Kidney (tissue), 13 donors: ENCODE measurements at regions not wholly inside any gene's neighbourhood (a gene's known extent, or its start where the extent isn't known, plus 50 kb on each side); places are given as distances from the start of the nearest gene placed in this dataset.

Experiments used
- DNase-seq, 5 donors: peaks; one replicate each; pipeline ENCODE4 v3.0.0-alpha.2; 2013 to 2020
- FAIRE-seq: peaks from 2 replicates; lab custom pipeline; 2012; peaks lifted over from hg19 to GRCh38; lab: Jason Lieb, UNC
- H3K27ac ChIP-seq, 2 donors: one replicate each; pipeline ENCODE4 v1.7.0; 2013; ENCODE audit warnings: low read depth in 2 of 2, low read length in 2 of 2, inconsistent platforms in 1 of 2
- H3K27me3 ChIP-seq: one replicate; pipeline ENCODE4 v1.7.1; 2013; ENCODE audit warnings: low read length, inconsistent platforms; ENCODE audit not compliant: control insufficient read depth, insufficient read depth
- H3K36me3 ChIP-seq, 3 donors: one replicate each; pipeline versions ENCODE4 v1.7.0 to v1.7.1; 2013; ENCODE audit warnings: low read length in 3 of 3, control low read depth in 1 of 3, inconsistent platforms in 1 of 3; ENCODE audit not compliant: insufficient read depth in 3 of 3, control insufficient read depth in 2 of 3
- H3K4me1 ChIP-seq, 3 donors: one replicate each; pipeline versions ENCODE4 v1.7.0 to v1.7.1; 2013; ENCODE audit warnings: low read length in 3 of 3, inconsistent platforms in 1 of 3, low read depth in 1 of 3; ENCODE audit not compliant: control insufficient read depth in 2 of 3, insufficient read depth in 2 of 3
- H3K4me3 ChIP-seq, 3 donors: one replicate each; pipeline versions ENCODE4 v1.7.0 to v1.8.1; 2013; ENCODE audit warnings: low read length in 3 of 3, control low read depth in 1 of 3, inconsistent platforms in 1 of 3
- H3K9ac ChIP-seq, 3 donors: one replicate each; pipeline versions ENCODE4 v1.7.0 to v1.7.1; 2013; ENCODE audit warnings: low read length in 3 of 3, control low read depth in 1 of 3, inconsistent platforms in 1 of 3
- H3K9me3 ChIP-seq, 3 donors: one replicate each; pipeline versions ENCODE4 v1.7.0 to v1.7.1; 2013; ENCODE audit warnings: low read length in 3 of 3, control low read depth in 1 of 3, inconsistent platforms in 1 of 3; ENCODE audit not compliant: control insufficient read depth in 2 of 3, insufficient read depth in 1 of 3
- CTCF ChIP-seq: IDR thresholded peaks from 3 replicates; pipeline ENCODE4 v1.5.1; 2012; ENCODE audit warnings: mild to moderate bottlenecking, moderate library complexity, borderline replicate concordance; ENCODE audit not compliant: insufficient read depth; ENCODE audit errors: extremely low read depth
- intact Hi-C: fragments of 100-400 bp; cut with DNase I; formaldehyde crosslinking; loops from one replicate; pipeline ENCODE4 v1.11.1; 2022
- donor health status: control.
- donor health status: control.
- donor health status: control.
- donor health status: control.
- donor health status: control.
- donor health status: DM: yes; HTN: yes; CAD: no.
- donor health status: Normal renal cell carcinoma (clear cell type).

DNA sequence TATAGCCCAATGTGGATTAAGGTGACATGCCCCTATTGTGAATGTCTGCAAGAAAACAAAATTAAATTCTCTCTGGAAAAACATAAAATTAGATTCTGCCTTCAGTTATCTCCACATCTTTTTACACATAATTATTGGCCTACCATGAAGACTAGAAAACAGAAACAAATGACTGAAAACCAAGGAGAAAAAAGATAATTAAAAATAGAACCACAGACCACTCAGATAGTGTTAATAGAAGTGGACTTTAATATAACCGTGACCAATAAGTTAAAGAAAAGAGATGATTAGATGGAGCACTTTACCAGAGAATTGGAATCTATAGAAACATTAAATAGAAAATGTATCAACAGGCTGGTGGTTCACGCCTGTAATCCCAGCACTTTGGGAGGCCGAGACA, 445.7 kb downstream of the EPM2A start:
- FAIRE-seq = no peak
- Histone ChIP-seq H3K4me3 (no peak overlapping the region), H3K4me1 (no peaks in the 10 kb centered on the region), H3K27ac (no peak overlapping the region), H3K9ac (no peak overlapping the region), H3K9me3 (no peaks in the 10 kb centered on the region), H3K36me3 (no peaks in the 10 kb centered on the region), H3K27me3 (no peaks in the 10 kb centered on the region)
- intact Hi-C loops = no loop called here
- no peak for TF ChIP-seq CTCF
- no peak for DNase-seq

DNA sequence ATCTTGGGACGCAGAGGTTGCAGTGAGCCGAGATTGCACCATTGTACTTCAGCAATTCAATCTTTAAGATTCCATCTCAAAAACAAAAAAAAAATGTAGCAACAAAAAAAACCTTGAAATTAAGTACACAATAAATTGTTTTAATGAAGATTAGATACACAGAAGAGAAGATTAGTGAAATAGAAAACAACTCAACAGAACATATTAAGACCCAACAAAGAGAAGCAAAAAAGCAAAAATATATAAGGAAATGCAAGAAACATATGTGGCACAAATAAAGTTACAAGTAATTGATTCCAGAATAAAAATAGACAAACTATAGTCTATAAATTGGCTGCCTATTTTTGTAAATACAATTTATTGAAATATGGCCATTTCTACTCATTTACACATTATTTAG, 445.2 kb downstream of the EPM2A start:
- no peak for TF ChIP-seq CTCF

DNA sequence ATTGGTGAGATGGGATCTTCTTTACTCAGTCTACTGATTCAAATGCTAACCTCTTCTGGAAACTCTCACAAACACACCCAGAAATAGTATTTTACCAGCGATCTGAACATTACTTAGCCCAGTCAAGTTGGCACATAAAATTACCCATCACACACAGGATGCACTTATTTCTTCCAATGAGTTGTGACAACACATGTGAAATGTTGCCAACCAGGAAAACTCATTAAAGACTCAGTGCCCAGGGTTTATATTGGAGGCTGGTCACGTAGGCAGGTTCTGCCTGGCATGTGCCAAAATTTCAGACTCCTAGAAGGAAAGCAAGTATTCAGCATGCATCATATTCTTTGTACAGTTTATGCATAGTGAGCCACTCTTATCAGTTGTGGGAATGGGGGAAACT, 443.3 kb downstream of the EPM2A start:
- Histone ChIP-seq H3K9me3 (no peaks in the 10 kb centered on the region), H3K4me3 (no peak overlapping the region), H3K4me1 (no peaks in the 10 kb centered on the region), H3K36me3 (no peaks in the 10 kb centered on the region), H3K9ac (no peak overlapping the region), H3K27me3 (no peaks in the 10 kb centered on the region), H3K27ac (no peak overlapping the region)
- DNase-seq = no peak
- intact Hi-C loops = no loop called here
- FAIRE-seq = no peak
- TF ChIP-seq CTCF = no peak

More for the DNA sequence above, 445.2 kb downstream of the EPM2A start:
- intact Hi-C loops = no loop called here
- H3K9me3 ChIP-seq = no peaks in the 10 kb centered on the region
- H3K4me1 ChIP-seq = no peaks in the 10 kb centered on the region
- no peak for FAIRE-seq
- H3K27ac ChIP-seq = no peak overlapping the region
- no peak overlapping the region for H3K4me3 ChIP-seq
- H3K36me3 ChIP-seq = no peaks in the 10 kb centered on the region
- no peak overlapping the region for H3K9ac ChIP-seq
- no peak for DNase-seq
- H3K27me3 ChIP-seq = no peaks in the 10 kb centered on the region

GRCh38 chr6:145294942-145295341, 440.4 kb downstream of the EPM2A start:
- DNase-seq (no peak), FAIRE-seq (no peak)
- H3K27ac ChIP-seq = no peak overlapping the region
- H3K4me3 ChIP-seq = no peak overlapping the region
- H3K9ac ChIP-seq = no peak overlapping the region
- no peaks in the 10 kb centered on the region for H3K9me3 ChIP-seq
- no peaks in the 10 kb centered on the region for H3K27me3 ChIP-seq
- intact Hi-C loops = no loop called here
- no peaks in the 10 kb centered on the region for H3K36me3 ChIP-seq
- no peaks in the 10 kb centered on the region for H3K4me1 ChIP-seq
- no peak for TF ChIP-seq CTCF
